ENCODE measurements at regions not wholly inside any gene's neighbourhood (a gene's known extent, or its start where the extent isn't known, plus 50 kb on each side); places are given as distances from the start of the nearest gene placed in this dataset.

DNA sequence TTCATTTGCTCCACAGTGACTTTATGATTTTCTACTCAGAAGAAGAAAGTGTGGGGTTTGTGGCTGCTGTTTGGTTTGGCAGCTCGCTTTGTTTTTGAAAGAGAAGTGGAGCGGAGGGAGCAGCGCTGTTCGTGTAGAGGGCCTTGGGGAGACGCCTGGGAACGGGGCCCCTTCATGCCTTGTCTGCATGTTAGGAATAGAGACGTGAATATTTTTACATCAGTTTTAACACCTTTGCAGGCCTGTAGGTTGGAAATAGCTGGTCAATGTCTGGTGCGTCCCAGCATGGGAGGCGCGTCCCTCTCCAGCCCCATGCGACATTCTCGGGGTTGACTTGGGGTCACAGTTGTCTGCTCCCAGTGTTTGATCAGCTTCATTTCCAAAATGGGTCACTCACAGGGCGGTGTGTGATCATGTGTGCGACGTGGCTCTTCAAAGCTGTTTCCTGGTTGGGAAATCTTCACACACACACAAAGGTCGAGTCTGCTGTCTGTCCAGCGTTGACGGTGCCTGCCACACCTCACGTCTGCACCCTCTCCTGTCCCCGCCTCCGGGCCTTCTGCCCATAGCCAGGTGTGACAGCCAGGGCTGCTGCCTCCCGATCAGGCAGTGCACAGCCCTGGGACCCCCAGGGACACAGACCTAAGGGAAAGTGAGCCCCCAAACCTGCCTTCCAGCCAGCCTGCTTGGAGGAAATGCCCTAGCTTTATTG is 149.2 kb downstream of the PSMG1 start (continued):
- TF ChIP-seq STAT1 (IDR thresholded peaks at IDR 0.05; ENCODE audit: unreplicated experiment), result no peak
- TF ChIP-seq JUNB (IDR thresholded peaks at IDR 0.05; ENCODE audit: unreplicated experiment), result no peak
- TF ChIP-seq, protein P1, sequence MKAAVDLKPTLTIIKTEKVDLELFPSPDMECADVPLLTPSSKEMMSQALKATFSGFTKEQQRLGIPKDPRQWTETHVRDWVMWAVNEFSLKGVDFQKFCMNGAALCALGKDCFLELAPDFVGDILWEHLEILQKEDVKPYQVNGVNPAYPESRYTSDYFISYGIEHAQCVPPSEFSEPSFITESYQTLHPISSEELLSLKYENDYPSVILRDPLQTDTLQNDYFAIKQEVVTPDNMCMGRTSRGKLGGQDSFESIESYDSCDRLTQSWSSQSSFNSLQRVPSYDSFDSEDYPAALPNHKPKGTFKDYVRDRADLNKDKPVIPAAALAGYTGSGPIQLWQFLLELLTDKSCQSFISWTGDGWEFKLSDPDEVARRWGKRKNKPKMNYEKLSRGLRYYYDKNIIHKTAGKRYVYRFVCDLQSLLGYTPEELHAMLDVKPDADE (IDR thresholded peaks at IDR 0.05), result no peak
- TF ChIP-seq ZNF331 (CRISPR knock-in tag; IDR thresholded peaks at IDR 0.05; ENCODE audit: low read depth), result no peak
- TF ChIP-seq NANOG (IDR thresholded peaks at IDR 0.05; ENCODE audit: borderline replicate concordance), result no peak

DNA sequence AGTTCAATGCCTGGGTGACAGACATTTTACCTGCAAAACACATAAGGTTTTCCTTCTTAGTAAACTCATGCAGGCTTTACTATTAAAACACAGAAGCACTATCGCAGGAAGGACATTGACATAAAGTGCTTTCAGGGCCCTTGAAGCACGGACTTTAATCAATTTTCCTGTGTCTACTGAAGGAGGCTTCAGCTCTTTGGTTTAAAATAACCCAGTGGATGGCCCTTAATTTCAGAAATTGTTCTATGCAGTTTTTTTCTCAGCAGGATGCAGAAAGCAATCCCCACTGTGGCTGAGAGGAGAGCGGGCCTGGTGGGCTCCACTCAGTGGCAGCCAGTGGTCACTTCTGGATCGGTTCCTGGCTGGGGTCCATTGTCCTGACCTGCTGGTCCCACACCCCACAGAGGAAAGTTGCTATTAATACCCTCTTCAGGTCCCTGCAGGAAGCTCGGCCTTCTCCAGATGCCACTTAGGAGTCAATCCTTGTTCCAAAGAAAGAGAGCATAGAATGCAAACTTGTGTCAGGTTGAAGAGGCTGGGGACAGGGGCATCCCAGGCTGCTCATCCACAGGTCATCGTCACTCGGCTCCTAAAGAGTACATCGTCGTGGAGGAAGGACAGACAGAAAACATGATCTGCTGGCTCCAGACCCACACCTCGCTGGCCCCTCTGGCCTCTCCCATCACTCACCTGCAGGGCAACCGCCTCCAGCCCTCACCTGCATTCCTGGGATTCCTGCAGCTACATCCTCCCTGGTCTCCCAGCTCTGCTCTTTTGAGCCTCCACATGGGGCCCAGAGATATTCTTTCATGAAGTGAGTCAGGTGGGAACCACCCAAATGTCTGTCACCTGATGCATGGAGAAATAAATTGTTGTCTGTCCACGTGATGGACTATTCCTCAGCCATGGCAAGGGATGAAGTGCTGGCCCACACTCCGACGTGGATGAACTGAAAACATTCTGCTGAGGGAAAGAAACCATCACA is 153.1 kb downstream of the PSMG1 start:
- Histone ChIP-seq H3K79me2 (replicated peaks; ENCODE audit: insufficient read depth) (no peaks in the 10 kb centered on the region), H2AFZ (no peak overlapping the region), H3F3A (replicated peaks; ENCODE audit: low read depth) (no peaks in the 10 kb centered on the region), H3K4me3 (no peak overlapping the region), H3K27me3 (ENCODE audit: insufficient read depth) (no peaks in the 10 kb centered on the region), H4K20me1 (replicated peaks; ENCODE audit: insufficient read depth) (no peaks in the 10 kb centered on the region), H3K9me2 (ENCODE audit: insufficient read depth) (0 out of 2 replicates have a peak, but pooled peaks cover 3% of the 10 kb centered on the region), H3K4me1 (ENCODE audit: insufficient read depth) (peaks cover 21% of the 10 kb centered on the region), H3K4me2 (peak overlapping the region; percentile 56), H3K36me3 (ENCODE audit: insufficient read depth) (0 out of 2 replicates have a peak, but pooled peaks cover 5% of the 10 kb centered on the region), H3K27ac (ENCODE audit: low read depth) (peak overlapping the region; percentile 67)
- peaks cover 8% of the 10 kb centered on the region for H3K27me3 Mint-ChIP-seq (ENCODE audit: insufficient read depth, low read depth, poor library complexity)
- H3K9me3 Mint-ChIP-seq, result peaks cover 19% of the 10 kb centered on the region
- H3K4me1 Mint-ChIP-seq, result peaks cover 44% of the 10 kb centered on the region
- H3K36me3 Mint-ChIP-seq (ENCODE audit: low read depth), result peaks cover 13% of the 10 kb centered on the region
- TF ChIP-seq, protein P2, sequence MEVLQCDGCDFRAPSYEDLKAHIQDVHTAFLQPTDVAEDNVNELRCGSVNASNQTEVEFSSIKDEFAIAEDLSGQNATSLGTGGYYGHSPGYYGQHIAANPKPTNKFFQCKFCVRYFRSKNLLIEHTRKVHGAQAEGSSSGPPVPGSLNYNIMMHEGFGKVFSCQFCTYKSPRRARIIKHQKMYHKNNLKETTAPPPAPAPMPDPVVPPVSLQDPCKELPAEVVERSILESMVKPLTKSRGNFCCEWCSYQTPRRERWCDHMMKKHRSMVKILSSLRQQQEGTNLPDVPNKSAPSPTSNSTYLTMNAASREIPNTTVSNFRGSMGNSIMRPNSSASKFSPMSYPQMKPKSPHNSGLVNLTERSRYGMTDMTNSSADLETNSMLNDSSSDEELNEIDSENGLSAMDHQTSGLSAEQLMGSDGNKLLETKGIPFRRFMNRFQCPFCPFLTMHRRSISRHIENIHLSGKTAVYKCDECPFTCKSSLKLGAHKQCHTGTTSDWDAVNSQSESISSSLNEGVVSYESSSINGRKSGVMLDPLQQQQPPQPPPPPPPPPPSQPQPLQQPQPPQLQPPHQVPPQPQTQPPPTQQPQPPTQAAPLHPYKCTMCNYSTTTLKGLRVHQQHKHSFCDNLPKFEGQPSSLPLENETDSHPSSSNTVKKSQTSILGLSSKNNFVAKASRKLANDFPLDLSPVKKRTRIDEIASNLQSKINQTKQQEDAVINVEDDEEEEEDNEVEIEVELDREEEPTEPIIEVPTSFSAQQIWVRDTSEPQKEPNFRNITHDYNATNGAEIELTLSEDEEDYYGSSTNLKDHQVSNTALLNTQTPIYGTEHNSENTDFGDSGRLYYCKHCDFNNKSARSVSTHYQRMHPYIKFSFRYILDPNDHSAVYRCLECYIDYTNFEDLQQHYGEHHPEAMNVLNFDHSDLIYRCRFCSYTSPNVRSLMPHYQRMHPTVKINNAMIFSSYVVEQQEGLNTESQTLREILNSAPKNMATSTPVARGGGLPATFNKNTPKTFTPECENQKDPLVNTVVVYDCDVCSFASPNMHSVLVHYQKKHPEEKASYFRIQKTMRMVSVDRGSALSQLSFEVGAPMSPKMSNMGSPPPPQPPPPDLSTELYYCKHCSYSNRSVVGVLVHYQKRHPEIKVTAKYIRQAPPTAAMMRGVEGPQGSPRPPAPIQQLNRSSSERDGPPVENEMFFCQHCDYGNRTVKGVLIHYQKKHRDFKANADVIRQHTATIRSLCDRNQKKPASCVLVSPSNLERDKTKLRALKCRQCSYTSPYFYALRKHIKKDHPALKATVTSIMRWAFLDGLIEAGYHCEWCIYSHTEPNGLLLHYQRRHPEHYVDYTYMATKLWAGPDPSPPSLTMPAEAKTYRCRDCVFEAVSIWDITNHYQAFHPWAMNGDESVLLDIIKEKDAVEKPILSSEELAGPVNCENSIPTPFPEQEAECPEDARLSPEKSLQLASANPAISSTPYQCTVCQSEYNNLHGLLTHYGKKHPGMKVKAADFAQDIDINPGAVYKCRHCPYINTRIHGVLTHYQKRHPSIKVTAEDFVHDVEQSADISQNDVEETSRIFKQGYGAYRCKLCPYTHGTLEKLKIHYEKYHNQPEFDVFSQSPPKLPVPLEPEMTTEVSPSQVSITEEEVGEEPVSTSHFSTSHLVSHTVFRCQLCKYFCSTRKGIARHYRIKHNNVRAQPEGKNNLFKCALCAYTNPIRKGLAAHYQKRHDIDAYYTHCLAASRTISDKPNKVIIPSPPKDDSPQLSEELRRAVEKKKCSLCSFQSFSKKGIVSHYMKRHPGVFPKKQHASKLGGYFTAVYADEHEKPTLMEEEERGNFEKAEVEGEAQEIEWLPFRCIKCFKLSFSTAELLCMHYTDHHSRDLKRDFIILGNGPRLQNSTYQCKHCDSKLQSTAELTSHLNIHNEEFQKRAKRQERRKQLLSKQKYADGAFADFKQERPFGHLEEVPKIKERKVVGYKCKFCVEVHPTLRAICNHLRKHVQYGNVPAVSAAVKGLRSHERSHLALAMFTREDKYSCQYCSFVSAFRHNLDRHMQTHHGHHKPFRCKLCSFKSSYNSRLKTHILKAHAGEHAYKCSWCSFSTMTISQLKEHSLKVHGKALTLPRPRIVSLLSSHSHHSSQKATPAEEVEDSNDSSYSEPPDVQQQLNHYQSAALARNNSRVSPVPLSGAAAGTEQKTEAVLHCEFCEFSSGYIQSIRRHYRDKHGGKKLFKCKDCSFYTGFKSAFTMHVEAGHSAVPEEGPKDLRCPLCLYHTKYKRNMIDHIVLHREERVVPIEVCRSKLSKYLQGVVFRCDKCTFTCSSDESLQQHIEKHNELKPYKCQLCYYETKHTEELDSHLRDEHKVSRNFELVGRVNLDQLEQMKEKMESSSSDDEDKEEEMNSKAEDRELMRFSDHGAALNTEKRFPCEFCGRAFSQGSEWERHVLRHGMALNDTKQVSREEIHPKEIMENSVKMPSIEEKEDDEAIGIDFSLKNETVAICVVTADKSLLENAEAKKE (CRISPR knock-in tag; IDR thresholded peaks at IDR 0.05), result peak; percentile 85; the same call in 1 of the 2 replicates
- TF ChIP-seq ZNF114 (CRISPR knock-in tag; IDR thresholded peaks at IDR 0.05) (0 out of 2 replicates have a peak, but pooled peaks have one; percentile 80), STAT1 (IDR thresholded peaks at IDR 0.05; ENCODE audit: unreplicated experiment) (no peak)
- H3K27ac Mint-ChIP-seq, result peak overlapping the region; percentile 54; the same call in 1 of the 2 replicates
- peak; percentile 94 for DNase-seq (ENCODE audit: low spot score)
- peak overlapping the region; percentile 25; the same call in 1 of the 3 replicates for H3K4me3 Mint-ChIP-seq
- ATAC-seq, result peak; percentile 99
